ENCODE measurements at regions not wholly inside any gene's neighbourhood (a gene's known extent, or its start where the extent isn't known, plus 50 kb on each side); places are given as distances from the start of the nearest gene placed in this dataset.

DNA sequence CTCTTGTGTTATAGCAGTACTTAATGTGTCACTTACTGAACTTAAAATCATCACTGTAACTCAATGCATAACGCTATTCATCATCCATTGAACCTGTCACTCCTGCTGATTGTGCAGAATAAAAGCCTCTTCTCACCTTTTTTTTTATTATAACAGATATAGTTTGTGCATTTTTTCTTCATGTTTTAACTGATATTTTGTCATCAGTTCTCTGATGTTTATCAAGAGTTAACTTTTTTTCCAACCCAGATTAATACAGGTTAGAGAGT is 100.4 kb downstream of the SLIT2 start:
- Mint-ChIP-seq H3K36me3 (no peaks in the 10 kb centered on the region), H3K4me3 (no peak overlapping the region), H3K4me1 (peaks cover 19% of the 10 kb centered on the region), H3K27me3 (ENCODE audit: low read depth) (no peaks in the 10 kb centered on the region), H3K27ac (no peak overlapping the region), H3K9me3 (no peaks in the 10 kb centered on the region)
- no peak for DNase-seq (ENCODE audit: low spot score in 2 of 2, unreplicated experiment in 2 of 2)
- TF ChIP-seq, protein P1, sequence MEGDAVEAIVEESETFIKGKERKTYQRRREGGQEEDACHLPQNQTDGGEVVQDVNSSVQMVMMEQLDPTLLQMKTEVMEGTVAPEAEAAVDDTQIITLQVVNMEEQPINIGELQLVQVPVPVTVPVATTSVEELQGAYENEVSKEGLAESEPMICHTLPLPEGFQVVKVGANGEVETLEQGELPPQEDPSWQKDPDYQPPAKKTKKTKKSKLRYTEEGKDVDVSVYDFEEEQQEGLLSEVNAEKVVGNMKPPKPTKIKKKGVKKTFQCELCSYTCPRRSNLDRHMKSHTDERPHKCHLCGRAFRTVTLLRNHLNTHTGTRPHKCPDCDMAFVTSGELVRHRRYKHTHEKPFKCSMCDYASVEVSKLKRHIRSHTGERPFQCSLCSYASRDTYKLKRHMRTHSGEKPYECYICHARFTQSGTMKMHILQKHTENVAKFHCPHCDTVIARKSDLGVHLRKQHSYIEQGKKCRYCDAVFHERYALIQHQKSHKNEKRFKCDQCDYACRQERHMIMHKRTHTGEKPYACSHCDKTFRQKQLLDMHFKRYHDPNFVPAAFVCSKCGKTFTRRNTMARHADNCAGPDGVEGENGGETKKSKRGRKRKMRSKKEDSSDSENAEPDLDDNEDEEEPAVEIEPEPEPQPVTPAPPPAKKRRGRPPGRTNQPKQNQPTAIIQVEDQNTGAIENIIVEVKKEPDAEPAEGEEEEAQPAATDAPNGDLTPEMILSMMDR (IDR thresholded peaks at IDR 0.05; ENCODE audit: unreplicated experiment), result no peak

DNA sequence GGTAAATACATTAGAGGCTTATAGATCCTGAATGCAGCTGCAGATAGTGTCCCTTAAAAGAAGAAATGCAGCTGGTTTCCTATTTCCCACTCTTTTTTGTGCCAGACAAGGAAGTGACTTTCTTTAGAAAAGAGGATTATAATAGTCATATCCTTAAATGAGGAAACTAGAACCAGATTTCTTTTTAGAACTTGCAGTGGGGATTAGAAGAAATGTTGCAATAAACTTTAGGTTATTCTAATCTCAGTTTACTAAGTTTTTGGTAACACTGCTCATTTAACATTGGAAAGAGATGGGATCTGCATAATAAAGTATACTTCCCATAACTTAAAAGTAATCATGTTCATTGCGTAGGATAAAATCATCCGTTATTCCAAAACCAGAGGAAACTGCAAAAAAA is 101.9 kb downstream of the SLIT2 start:
- Mint-ChIP-seq H3K4me3 (no peak overlapping the region), H3K4me1 (peaks cover 19% of the 10 kb centered on the region), H3K27me3 (ENCODE audit: low read depth) (no peaks in the 10 kb centered on the region), H3K36me3 (peaks cover 1% of the 10 kb centered on the region), H3K9me3 (no peaks in the 10 kb centered on the region), H3K27ac (no peak overlapping the region)
- TF ChIP-seq, protein P1 (IDR thresholded peaks at IDR 0.05; ENCODE audit: unreplicated experiment), result no peak
- no peak for DNase-seq (ENCODE audit: low spot score in 2 of 2, unreplicated experiment in 2 of 2)

DNA sequence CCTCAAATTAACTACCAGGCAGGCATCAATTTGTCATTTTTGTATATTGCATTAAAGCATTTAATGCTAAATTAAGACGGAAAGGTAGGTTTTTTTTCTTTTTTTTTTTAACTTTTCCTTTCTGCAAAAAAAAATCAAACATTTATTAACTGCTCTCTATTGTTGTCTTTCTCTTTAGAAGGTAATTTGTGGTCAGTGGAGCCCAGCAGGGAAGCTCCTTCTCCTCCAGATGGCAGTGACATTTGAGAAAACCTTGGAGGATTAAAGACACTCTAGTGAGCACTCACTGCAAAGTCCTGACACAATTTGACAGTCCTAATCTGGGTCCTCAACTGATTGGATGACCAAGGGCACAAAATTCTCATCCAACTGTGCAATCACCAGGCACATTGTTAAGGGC is 102.4 kb downstream of the SLIT2 start:
- Mint-ChIP-seq H3K4me3 (no peak overlapping the region), H3K27me3 (ENCODE audit: low read depth) (no peaks in the 10 kb centered on the region), H3K27ac (no peak overlapping the region), H3K36me3 (peaks cover 3% of the 10 kb centered on the region), H3K9me3 (no peaks in the 10 kb centered on the region), H3K4me1 (peaks cover 19% of the 10 kb centered on the region)
- DNase-seq (ENCODE audit: low spot score in 2 of 2, unreplicated experiment in 2 of 2), result no peak
- TF ChIP-seq, protein P1 (IDR thresholded peaks at IDR 0.05; ENCODE audit: unreplicated experiment), result no peak

DNA sequence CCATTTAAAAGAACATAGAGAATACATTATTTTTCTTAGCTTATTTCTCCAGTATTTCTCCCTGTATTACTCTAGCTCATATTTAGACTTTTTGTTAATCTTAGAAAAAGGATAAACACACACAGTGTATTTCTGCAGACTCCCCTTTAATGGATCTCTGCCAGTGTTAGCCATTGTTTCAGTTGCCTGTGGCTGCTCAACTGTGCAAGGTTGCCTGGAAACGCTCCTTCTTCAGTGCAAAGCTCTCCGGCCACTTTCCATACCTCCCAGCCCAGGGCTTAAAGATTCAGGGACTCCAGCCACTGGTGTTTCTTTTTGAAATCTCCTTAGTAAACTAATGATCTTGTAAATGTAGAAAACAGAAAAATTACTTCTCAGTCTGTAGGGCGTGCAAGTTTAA is 104.9 kb downstream of the SLIT2 start:
- H3K36me3 Mint-ChIP-seq, result peaks cover 6% of the 10 kb centered on the region

DNA sequence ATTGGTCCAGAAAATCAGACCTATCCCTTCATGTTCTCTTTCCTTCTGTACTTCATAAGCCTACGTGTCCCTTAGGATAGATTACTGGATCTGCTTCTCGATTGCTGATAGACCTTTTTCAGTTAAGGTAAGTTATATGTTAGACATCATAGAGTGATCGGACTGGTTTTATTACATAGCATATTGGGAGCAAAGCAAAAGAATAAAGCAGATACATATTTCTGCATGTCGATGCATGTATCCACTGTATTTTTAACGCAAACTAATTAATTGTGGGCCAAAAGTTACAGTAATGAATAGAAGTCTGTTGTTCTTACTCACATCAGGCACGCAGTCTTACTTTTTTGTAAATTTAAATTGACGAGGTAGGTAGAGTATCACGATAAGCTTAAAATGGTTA is 106.4 kb downstream of the SLIT2 start:
- TF ChIP-seq, protein P1 (IDR thresholded peaks at IDR 0.05; ENCODE audit: unreplicated experiment), result no peak
- Mint-ChIP-seq H3K4me1 (peaks cover 11% of the 10 kb centered on the region), H3K36me3 (peaks cover 6% of the 10 kb centered on the region), H3K27me3 (ENCODE audit: low read depth) (no peaks in the 10 kb centered on the region), H3K9me3 (no peaks in the 10 kb centered on the region), H3K4me3 (no peak overlapping the region), H3K27ac (no peak overlapping the region)
- no peak for DNase-seq (ENCODE audit: low spot score in 2 of 2, unreplicated experiment in 2 of 2)

More for the DNA sequence above, 104.9 kb downstream of the SLIT2 start:
- H3K27me3 Mint-ChIP-seq (ENCODE audit: low read depth), result no peaks in the 10 kb centered on the region
- H3K4me3 Mint-ChIP-seq, result no peak overlapping the region
- H3K4me1 Mint-ChIP-seq, result peaks cover 19% of the 10 kb centered on the region
- H3K27ac Mint-ChIP-seq, result no peak overlapping the region
- TF ChIP-seq, protein P1 (IDR thresholded peaks at IDR 0.05; ENCODE audit: unreplicated experiment), result no peak
- DNase-seq (ENCODE audit: low spot score in 2 of 2, unreplicated experiment in 2 of 2), result no peak
- H3K9me3 Mint-ChIP-seq, result no peaks in the 10 kb centered on the region

DNA sequence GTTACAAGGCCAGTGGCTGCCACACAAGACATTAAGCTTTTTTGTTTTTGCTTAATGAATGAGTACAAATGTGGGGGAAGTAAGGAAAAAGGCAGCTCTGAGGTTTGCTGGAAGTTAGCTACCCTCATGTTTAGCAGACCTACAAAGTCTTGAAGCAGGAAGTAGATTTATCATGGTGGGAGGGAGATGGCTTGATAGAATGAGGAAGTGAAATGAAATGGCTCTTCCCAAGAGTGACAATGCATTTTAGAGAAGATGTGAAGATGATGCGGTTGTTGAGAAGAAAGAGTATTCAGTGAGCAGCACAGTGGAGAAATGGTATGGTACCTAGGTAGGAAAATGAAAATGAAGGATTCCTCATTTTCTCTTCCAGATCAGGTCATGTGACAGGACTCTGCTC is 108.0 kb downstream of the SLIT2 start:
- no peaks in the 10 kb centered on the region for H3K9me3 Mint-ChIP-seq
- peaks cover 6% of the 10 kb centered on the region for H3K36me3 Mint-ChIP-seq
- H3K4me1 Mint-ChIP-seq, result peaks cover 4% of the 10 kb centered on the region
- no peak for DNase-seq (ENCODE audit: low spot score in 2 of 2, unreplicated experiment in 2 of 2)
- H3K27me3 Mint-ChIP-seq (ENCODE audit: low read depth), result no peaks in the 10 kb centered on the region
- H3K4me3 Mint-ChIP-seq, result no peak overlapping the region
- H3K27ac Mint-ChIP-seq, result no peak overlapping the region
- TF ChIP-seq, protein P1 (IDR thresholded peaks at IDR 0.05; ENCODE audit: unreplicated experiment), result no peak
